HG02678 (cell line): ENCODE measurements at regions not wholly inside any gene's neighbourhood (a gene's known extent, or its start where the extent isn't known, plus 50 kb on each side); places are given as distances from the start of the nearest gene placed in this dataset.

Source experiments
- ATAC-seq: cut with Tn5 transposase; IDR thresholded peaks from one replicate; pipeline ENCODE4 v1.9.1; 2021; ENCODE audit warnings: mild to moderate bottlenecking, moderate library complexity; ENCODE audit not compliant: unreplicated experiment

- no peak for ATAC-seq
Measured at GRCh38 chr9:19947996-19948395, 159.2 kb upstream of the SLC24A2 start.

GRCh38 chr9:19946441-19947109 lies 157.7 kb upstream of the SLC24A2 start:
- ATAC-seq = peak; percentile 67

GRCh38 chr9:19941874-19942273 lies 153.0 kb upstream of the SLC24A2 start:
- ATAC-seq = no peak

- ATAC-seq = no peak
Measured at GRCh38 chr9:19940811-19941535, 152.1 kb upstream of the SLC24A2 start.

GRCh38 chr9:19939734-19940278 lies 151.0 kb upstream of the SLC24A2 start:
- no peak for ATAC-seq

GRCh38 chr9:19938990-19939733 lies 150.3 kb upstream of the SLC24A2 start:
- ATAC-seq = no peak

GRCh38 chr9:19937121-19937520 lies 148.3 kb upstream of the SLC24A2 start:
- ATAC-seq = no peak

GRCh38 chr9:19936598-19936997 lies 147.8 kb upstream of the SLC24A2 start:
- no peak for ATAC-seq

GRCh38 chr9:19935422-19935821 lies 146.6 kb upstream of the SLC24A2 start:
- no peak for ATAC-seq

- ATAC-seq = no peak
Measured at GRCh38 chr9:19934301-19934871, 145.5 kb upstream of the SLC24A2 start.

- no peak for ATAC-seq
Measured at GRCh38 chr9:19931098-19931890, 142.5 kb upstream of the SLC24A2 start.

- ATAC-seq = no peak
Measured at GRCh38 chr9:19927560-19927959, 138.7 kb upstream of the SLC24A2 start.

GRCh38 chr9:19926774-19927173 lies 137.9 kb upstream of the SLC24A2 start:
- ATAC-seq = no peak

- peak; percentile 95 for ATAC-seq
Measured at GRCh38 chr9:19925674-19926503, 137.1 kb upstream of the SLC24A2 start.

GRCh38 chr9:19924080-19924479 lies 135.2 kb upstream of the SLC24A2 start:
- no peak for ATAC-seq

GRCh38 chr9:19922476-19923118 lies 133.8 kb upstream of the SLC24A2 start:
- no peak for ATAC-seq

- ATAC-seq = no peak
Measured at GRCh38 chr9:19920401-19920800, 131.6 kb upstream of the SLC24A2 start.

- no peak for ATAC-seq
Measured at GRCh38 chr9:19918630-19919029, 129.8 kb upstream of the SLC24A2 start.

GRCh38 chr9:19914044-19914443 lies 125.2 kb upstream of the SLC24A2 start:
- no peak for ATAC-seq
